ENCODE measurements at regions not wholly inside any gene's neighbourhood (a gene's known extent, or its start where the extent isn't known, plus 50 kb on each side); places are given as distances from the start of the nearest gene placed in this dataset.

DNA sequence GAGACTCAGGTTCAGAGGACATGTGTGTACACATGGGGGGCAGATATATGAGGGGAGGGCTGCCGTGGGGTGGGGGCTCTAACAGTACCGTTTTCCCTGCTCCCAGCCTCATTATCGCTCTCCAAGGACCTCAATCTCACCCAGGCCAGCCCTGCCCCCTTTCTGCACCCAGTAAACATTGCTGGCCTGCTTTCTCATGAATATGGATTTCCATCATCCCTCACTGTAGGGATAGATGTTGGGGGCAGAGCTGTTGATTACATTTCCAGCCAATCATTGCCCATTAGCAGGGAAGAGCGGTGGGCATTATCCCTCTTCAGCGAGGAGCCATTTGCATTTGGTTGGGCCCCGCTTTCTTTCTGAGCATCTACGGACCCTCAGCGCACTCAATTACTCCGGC is 273.8 kb downstream of the RPS6KC1 start:
- no peak for TF ChIP-seq POLR2A (IDR thresholded peaks at IDR 0.05)
- no peak for TF ChIP-seq POLR2AphosphoS5 (IDR thresholded peaks at IDR 0.05)
- TF ChIP-seq, protein P1, sequence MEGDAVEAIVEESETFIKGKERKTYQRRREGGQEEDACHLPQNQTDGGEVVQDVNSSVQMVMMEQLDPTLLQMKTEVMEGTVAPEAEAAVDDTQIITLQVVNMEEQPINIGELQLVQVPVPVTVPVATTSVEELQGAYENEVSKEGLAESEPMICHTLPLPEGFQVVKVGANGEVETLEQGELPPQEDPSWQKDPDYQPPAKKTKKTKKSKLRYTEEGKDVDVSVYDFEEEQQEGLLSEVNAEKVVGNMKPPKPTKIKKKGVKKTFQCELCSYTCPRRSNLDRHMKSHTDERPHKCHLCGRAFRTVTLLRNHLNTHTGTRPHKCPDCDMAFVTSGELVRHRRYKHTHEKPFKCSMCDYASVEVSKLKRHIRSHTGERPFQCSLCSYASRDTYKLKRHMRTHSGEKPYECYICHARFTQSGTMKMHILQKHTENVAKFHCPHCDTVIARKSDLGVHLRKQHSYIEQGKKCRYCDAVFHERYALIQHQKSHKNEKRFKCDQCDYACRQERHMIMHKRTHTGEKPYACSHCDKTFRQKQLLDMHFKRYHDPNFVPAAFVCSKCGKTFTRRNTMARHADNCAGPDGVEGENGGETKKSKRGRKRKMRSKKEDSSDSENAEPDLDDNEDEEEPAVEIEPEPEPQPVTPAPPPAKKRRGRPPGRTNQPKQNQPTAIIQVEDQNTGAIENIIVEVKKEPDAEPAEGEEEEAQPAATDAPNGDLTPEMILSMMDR (IDR thresholded peaks at IDR 0.05) = no peak
- no peak for DNase-seq (ENCODE audit: low spot score in 2 of 2)
- no peaks in the 10 kb centered on the region for H3K27me3 ChIP-seq
- no peaks in the 10 kb centered on the region for H3K9me3 ChIP-seq
- no peak overlapping the region for H3K4me3 ChIP-seq
- no peaks in the 10 kb centered on the region for H3K36me3 ChIP-seq
- H3K27ac ChIP-seq = no peak overlapping the region
- peaks cover 0 to 5% of the 10 kb centered on the region in 2 donors for H3K4me1 ChIP-seq
- intact Hi-C loops (cut with DNase I; ENCODE audit: low total_unique reads) = no loop called here

GRCh38 chr1:213325482-213325881 is 274.4 kb downstream of the RPS6KC1 start:
- Histone ChIP-seq H3K27me3 (no peaks in the 10 kb centered on the region), H3K4me3 (no peak overlapping the region), H3K36me3 (no peaks in the 10 kb centered on the region), H3K9me3 (no peaks in the 10 kb centered on the region), H3K4me1 (peaks cover 0 to 5% of the 10 kb centered on the region in 2 donors), H3K27ac (no peak overlapping the region)
- no peak for DNase-seq (ENCODE audit: low spot score in 2 of 2)
- intact Hi-C loops (cut with DNase I; ENCODE audit: low total_unique reads) = no loop called here
- TF ChIP-seq, protein P1 (IDR thresholded peaks at IDR 0.05) = no peak
- TF ChIP-seq POLR2A (IDR thresholded peaks at IDR 0.05) = no peak
- TF ChIP-seq POLR2AphosphoS5 (IDR thresholded peaks at IDR 0.05) = no peak

DNA sequence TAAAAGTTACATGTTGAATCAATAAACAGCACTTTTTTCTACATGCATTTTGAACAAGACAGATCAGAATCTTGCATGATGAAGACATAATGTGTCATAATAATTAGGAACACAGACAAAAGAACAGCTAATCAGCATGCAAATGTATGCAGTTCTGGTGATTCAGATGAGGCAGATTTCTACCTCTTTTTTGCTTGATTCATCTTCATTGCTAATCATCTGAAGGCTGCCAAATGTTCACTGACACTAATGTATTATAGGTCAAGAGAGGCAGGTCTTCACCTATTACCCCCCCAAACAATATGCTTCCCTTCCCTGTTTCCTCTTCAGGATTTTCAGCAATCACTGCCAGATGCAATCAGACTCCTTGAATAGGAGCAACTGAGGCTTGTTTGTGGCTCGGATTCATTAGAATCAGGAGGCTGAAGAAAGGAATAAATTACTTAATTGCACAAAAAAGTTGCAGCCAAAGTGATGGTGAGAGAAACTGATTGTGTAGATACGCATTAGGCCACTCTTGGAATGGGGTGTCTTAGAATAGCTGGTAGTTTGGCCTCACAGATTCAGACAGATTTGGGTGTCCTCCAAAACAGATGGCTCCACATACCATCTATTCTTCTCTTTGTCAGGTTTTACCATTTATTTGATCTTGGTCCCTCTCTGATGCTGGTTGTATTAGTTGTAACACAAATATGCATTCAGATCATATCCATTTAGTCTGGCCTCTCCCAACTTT is 275.4 kb downstream of the RPS6KC1 start:
- Histone ChIP-seq H3K9me3 (no peaks in the 10 kb centered on the region), H3K4me3 (no peak overlapping the region), H3K4me1 (peaks cover 0 to 5% of the 10 kb centered on the region in 2 donors), H3K27ac (peak overlapping the region; percentile 32 to 57), H3K27me3 (no peaks in the 10 kb centered on the region), H3K36me3 (no peaks in the 10 kb centered on the region)
- DNase-seq (ENCODE audit: low spot score in 2 of 2) = no peak
- TF ChIP-seq, protein P1 (IDR thresholded peaks at IDR 0.05) = no peak
- TF ChIP-seq POLR2A (IDR thresholded peaks at IDR 0.05) = no peak
- TF ChIP-seq POLR2AphosphoS5 (IDR thresholded peaks at IDR 0.05) = no peak
- intact Hi-C loops (cut with DNase I; ENCODE audit: low total_unique reads) = no loop called here

DNA sequence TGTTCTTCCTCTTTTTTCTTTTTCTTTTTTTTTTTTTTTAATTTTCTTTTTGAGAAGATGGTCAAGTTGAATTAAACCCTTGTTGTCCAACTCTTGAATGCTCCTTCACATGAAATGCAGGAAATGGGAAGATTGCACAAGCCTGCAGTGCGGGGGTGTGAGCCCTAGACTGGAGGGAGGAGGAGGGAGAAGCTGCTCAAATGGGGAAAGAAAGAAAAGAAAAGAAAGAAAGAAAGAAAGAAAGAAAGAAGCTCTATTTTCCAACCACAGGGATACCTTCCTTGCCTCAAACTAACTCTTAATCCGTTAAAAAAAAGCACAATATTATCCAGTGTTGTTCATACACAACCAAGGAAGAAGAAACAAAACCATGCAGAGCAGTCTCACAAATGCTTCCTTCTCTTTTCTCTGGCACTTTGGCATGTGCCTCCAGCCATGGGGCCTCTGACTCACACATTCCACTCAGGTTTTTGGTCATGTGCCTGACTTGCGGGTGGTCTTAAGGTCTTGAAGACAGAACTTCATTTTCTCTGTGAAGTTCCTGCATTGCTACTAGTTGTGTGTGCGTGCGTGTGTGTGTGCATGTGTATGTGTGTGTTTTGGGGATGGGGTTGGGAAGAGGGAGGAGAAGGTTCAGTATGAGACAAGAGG is 276.1 kb downstream of the RPS6KC1 start:
- Histone ChIP-seq H3K27ac (peak overlapping the region; percentile 36 to 57), H3K27me3 (no peaks in the 10 kb centered on the region), H3K36me3 (no peaks in the 10 kb centered on the region), H3K9me3 (no peaks in the 10 kb centered on the region), H3K4me3 (no peak overlapping the region), H3K4me1 (peaks cover 0 to 5% of the 10 kb centered on the region in 2 donors)
- peak in 1 of 2 donors; percentile 86 for DNase-seq (ENCODE audit: low spot score in 2 of 2)
- TF ChIP-seq POLR2A (IDR thresholded peaks at IDR 0.05) = no peak
- TF ChIP-seq POLR2AphosphoS5 (IDR thresholded peaks at IDR 0.05) = peak in 2 of 3 donors; percentile 47 to 64
- intact Hi-C loops (cut with DNase I; ENCODE audit: low total_unique reads) = no loop called here

DNA sequence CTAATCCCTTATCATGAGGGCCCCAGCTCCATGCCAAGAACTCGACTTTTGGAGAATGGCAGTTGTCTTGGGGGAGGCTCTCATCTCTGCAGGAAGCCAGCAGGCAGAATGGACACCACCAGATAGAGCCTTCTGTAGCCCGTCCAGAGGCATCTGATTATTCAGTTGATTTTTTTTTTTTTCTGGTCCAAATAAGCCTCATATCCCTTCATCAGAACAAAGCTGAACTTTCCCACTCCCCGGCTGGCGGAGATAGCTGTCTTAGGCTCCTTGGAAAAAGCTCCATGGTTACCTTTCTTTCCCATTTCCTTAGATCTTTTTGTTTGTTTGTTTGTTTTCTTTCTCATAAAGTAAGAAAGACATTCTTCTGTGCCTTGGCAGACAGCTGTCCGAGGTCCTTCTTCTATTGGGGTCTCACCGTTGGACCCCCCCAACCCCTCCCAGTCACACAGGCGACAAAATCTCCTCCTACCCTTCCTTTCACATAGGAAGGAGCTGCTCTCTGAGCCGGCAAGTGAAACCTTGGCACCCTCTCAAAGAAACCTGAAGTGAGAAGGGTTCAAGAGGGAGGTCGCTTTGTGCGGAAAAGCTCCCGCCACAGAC is 278.5 kb downstream of the RPS6KC1 start:
- Histone ChIP-seq H3K27me3 (no peaks in the 10 kb centered on the region), H3K4me1 (peaks cover 0 to 5% of the 10 kb centered on the region in 2 donors), H3K27ac (no peak overlapping the region), H3K36me3 (no peaks in the 10 kb centered on the region), H3K9me3 (no peaks in the 10 kb centered on the region), H3K4me3 (no peak overlapping the region)
- DNase-seq (ENCODE audit: low spot score in 2 of 2) = no peak
- TF ChIP-seq, protein P1 (IDR thresholded peaks at IDR 0.05) = no peak
- no peak for TF ChIP-seq POLR2AphosphoS5 (IDR thresholded peaks at IDR 0.05)
- intact Hi-C loops (cut with DNase I; ENCODE audit: low total_unique reads) = no loop called here
